ENCODE measurements at regions not wholly inside any gene's neighbourhood (a gene's known extent, or its start where the extent isn't known, plus 50 kb on each side); places are given as distances from the start of the nearest gene placed in this dataset.

GRCh38 chrX:13103914-13104274 lies 59.5 kb upstream of the FAM9C start:
- no peaks in the 10 kb centered on the region for H3K36me3 Mint-ChIP-seq
- no peaks in the 10 kb centered on the region for H3K9me3 Mint-ChIP-seq
- ChIA-PET POLR2A (no interaction called here), CTCF (no interaction called here)
- H3K4me3 Mint-ChIP-seq: no peak overlapping the region
- H3K27ac Mint-ChIP-seq: no peak overlapping the region
- ATAC-seq (no peak), DNase-seq (ENCODE audit: low spot score) (no peak)
- peaks cover 4% of the 10 kb centered on the region for H3K4me1 Mint-ChIP-seq
- TF ChIP-seq STAT6 (CRISPR knock-in tag; conservative IDR thresholded peaks at IDR 0.05; ENCODE audit: low read depth) (no peak), ZNF671 (CRISPR knock-in tag; IDR thresholded peaks at IDR 0.05) (no peak), ZNF219 (CRISPR knock-in tag; IDR thresholded peaks at IDR 0.05; ENCODE audit: borderline replicate concordance) (no peak), TP53 (CRISPR knock-in tag; IDR thresholded peaks at IDR 0.05) (no peak), NFATC4 (CRISPR knock-in tag; IDR thresholded peaks at IDR 0.05) (no peak), ZNF263 (CRISPR knock-in tag; IDR thresholded peaks at IDR 0.05; ENCODE audit: low read depth) (no peak)
- H3K27me3 Mint-ChIP-seq (ENCODE audit: low read depth): no peaks in the 10 kb centered on the region

GRCh38 chrX:13103188-13103913 lies 58.9 kb upstream of the FAM9C start:
- H3K9me3 Mint-ChIP-seq: peaks cover 3% of the 10 kb centered on the region
- CTCF ChIA-PET: no interaction called here
- no peak for ATAC-seq
- TF ChIP-seq FOXP4 (CRISPR knock-in tag; IDR thresholded peaks at IDR 0.05) (no peak), PRRX2 (CRISPR knock-in tag; IDR thresholded peaks at IDR 0.05) (no peak), ZNF138 (CRISPR knock-in tag; conservative IDR thresholded peaks at IDR 0.05) (no peak), TEAD1 (CRISPR knock-in tag; IDR thresholded peaks at IDR 0.05) (no peak), ZNF671 (CRISPR knock-in tag; IDR thresholded peaks at IDR 0.05) (no peak), ELF4 (CRISPR knock-in tag; IDR thresholded peaks at IDR 0.05; ENCODE audit: low read depth) (no peak), SMAD3 (CRISPR knock-in tag; IDR thresholded peaks at IDR 0.05; ENCODE audit: borderline replicate concordance) (no peak), ZNF281 (CRISPR knock-in tag; IDR thresholded peaks at IDR 0.05) (no peak), ZNF317 (CRISPR knock-in tag; IDR thresholded peaks at IDR 0.05; ENCODE audit: borderline replicate concordance, low read depth) (no peak), SMAD4 (CRISPR knock-in tag; IDR thresholded peaks at IDR 0.05) (no peak), CBFB (CRISPR knock-in tag; IDR thresholded peaks at IDR 0.05; ENCODE audit: low read depth) (no peak), NR3C1 (CRISPR knock-in tag; conservative IDR thresholded peaks at IDR 0.05; ENCODE audit: low read depth) (no peak), ESRRA (CRISPR knock-in tag; IDR thresholded peaks at IDR 0.05; ENCODE audit: borderline replicate concordance) (no peak), ZNF532 (CRISPR knock-in tag; IDR thresholded peaks at IDR 0.05; ENCODE audit: borderline replicate concordance) (no peak), AR (CRISPR knock-in tag; IDR thresholded peaks at IDR 0.05) (no peak), ZNF416 (CRISPR knock-in tag; IDR thresholded peaks at IDR 0.05) (no peak)

More at GRCh38 chrX:13103188-13103913, 58.9 kb upstream of the FAM9C start:
- peaks cover 3% of the 10 kb centered on the region; the same call in 1 of the 2 replicates for H3K36me3 Mint-ChIP-seq
- no peak overlapping the region for H3K4me3 Mint-ChIP-seq
- DNase-seq (ENCODE audit: low spot score): no peak
- H3K27ac Mint-ChIP-seq: no peak overlapping the region
- POLR2A ChIA-PET: no interaction called here
- no peaks in the 10 kb centered on the region for H3K27me3 Mint-ChIP-seq (ENCODE audit: low read depth)
- peaks cover 4% of the 10 kb centered on the region for H3K4me1 Mint-ChIP-seq

Measured in WTC11 (cell line).